A673 (cell line): ENCODE measurements at regions not wholly inside any gene's neighbourhood (a gene's known extent, or its start where the extent isn't known, plus 50 kb on each side); places are given as distances from the start of the nearest gene placed in this dataset.

Experiments
- CTCF ChIP-seq: fragments of 300-800, 200-600 bp; sonication (generic); conservative IDR thresholded peaks from 2 replicates; pipeline ENCODE4 v1.5.1; 2017; ENCODE audit warnings: low read depth, mild to moderate bottlenecking, antibody characterized with exemption, low read length, moderate library complexity, mixed read lengths
- EZH2 ChIP-seq: fragments of 200-600 bp; sonication (generic); IDR thresholded peaks from 2 replicates; pipeline ENCODE4 v1.6.1; 2017; ENCODE audit warnings: borderline replicate concordance, low read depth, mild to moderate bottlenecking, mixed read lengths, antibody characterized with exemption, low read length; ENCODE audit not compliant: poor library complexity, severe bottlenecking

- TF ChIP-seq CTCF (no peak), EZH2 (no peak)
These were observed 328.5 kb downstream of the KLF5 start for GRCh38 chr13:73387318-73387717.
